ENCODE measurements at regions not wholly inside any gene's neighbourhood (a gene's known extent, or its start where the extent isn't known, plus 50 kb on each side); places are given as distances from the start of the nearest gene placed in this dataset.

DNA sequence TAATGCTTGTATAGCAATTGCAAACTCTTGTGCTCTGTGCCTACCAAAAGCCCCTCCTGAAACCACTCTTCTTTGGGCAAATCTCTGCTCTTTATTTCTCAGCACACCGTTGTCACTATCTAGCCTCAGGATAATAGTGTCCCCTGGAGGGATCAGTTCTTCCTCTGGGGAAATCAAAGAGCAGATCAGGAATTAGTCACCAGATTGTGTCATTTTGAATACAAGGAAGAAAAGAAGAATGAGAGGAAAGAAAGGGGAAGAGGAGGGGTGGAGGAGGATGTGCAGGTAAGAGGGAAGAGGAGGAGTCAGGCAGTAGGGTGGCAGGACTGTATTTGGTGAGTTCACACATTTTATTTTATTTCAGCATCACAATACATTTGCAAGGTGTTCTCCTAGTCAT lies 256.4 kb downstream of the GRIN2B start:
- ChIA-PET CTCF (no interaction called here), POLR2A (no interaction called here)
- H3K4me3 ChIP-seq (ENCODE audit: low read depth, low read length): no peak overlapping the region
- DNase-seq (ENCODE audit: low read depth, low spot score): no peak
- TF ChIP-seq, protein P1, sequence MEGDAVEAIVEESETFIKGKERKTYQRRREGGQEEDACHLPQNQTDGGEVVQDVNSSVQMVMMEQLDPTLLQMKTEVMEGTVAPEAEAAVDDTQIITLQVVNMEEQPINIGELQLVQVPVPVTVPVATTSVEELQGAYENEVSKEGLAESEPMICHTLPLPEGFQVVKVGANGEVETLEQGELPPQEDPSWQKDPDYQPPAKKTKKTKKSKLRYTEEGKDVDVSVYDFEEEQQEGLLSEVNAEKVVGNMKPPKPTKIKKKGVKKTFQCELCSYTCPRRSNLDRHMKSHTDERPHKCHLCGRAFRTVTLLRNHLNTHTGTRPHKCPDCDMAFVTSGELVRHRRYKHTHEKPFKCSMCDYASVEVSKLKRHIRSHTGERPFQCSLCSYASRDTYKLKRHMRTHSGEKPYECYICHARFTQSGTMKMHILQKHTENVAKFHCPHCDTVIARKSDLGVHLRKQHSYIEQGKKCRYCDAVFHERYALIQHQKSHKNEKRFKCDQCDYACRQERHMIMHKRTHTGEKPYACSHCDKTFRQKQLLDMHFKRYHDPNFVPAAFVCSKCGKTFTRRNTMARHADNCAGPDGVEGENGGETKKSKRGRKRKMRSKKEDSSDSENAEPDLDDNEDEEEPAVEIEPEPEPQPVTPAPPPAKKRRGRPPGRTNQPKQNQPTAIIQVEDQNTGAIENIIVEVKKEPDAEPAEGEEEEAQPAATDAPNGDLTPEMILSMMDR (IDR thresholded peaks at IDR 0.05; ENCODE audit: insufficient read depth, low read length, missing control alignments): no peak

DNA sequence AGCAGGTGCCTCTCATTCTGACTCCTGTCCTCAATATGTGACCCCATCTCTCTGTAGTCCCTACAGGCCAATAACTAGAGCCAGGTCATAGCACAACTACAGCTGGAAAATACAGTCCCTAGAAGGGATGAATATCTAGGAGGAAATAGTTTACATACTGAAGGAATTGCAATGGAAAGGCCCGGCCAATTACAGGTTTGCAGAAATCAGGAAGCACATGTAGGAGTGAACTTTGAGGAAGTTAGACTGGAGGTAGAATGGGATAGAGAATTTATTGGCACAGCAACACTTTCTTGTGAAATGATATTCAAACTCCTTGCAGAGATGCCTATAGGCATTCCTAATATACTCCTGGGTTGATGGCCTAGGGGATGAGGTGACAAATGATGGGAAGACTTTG lies 257.3 kb downstream of the GRIN2B start:
- TF ChIP-seq, protein P1 (IDR thresholded peaks at IDR 0.05; ENCODE audit: insufficient read depth, low read length, missing control alignments): no peak
- H3K4me3 ChIP-seq (ENCODE audit: low read depth, low read length): no peak overlapping the region
- DNase-seq (ENCODE audit: low read depth, low spot score): no peak
- CTCF ChIA-PET: no interaction called here
- POLR2A ChIA-PET: no interaction called here

DNA sequence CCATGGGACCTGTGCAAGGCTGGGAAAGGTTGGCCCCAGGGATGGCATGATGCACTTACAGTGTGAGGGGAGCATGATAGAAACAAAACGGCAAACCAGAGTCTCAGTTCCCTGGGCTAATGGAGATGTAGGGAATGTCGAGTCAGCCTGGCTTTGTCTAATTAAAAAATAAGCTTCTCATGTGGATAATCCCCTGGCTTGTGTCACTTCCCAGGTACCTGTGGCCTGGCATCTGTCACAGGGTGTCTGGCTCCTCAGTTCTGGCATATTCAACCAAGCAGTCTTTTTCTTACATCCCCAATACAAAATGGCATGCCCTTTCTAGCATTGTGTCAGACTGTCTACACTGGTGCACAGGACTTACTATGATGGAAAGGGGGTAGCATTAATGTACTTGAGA lies 261.4 kb downstream of the GRIN2B start:
- POLR2A ChIA-PET: no interaction called here
- DNase-seq (ENCODE audit: low read depth, low spot score): no peak
- TF ChIP-seq, protein P1 (IDR thresholded peaks at IDR 0.05; ENCODE audit: insufficient read depth, low read length, missing control alignments): no peak
- no peak overlapping the region for H3K4me3 ChIP-seq (ENCODE audit: low read depth, low read length)
- CTCF ChIA-PET: no interaction called here

DNA sequence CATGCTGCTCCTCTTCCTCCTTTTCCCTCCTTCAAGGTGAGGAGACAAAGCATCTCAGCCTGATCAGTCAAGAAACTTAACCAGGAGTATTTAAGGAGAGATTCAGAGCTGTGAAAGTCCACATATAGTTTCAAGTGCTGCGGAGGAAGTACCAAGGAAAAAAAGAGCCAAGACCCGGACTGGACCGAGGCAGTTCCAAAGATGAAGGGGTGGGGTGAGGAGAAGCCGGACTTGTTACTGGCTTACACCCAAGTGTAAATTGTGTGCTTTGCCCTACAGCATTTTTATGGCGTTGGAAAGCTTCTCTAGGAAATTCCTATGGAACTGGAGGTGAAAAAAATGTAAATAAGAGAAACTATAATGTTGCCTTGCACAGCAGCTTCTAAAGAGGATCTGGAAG lies 263.1 kb downstream of the GRIN2B start:
- TF ChIP-seq, protein P1 (IDR thresholded peaks at IDR 0.05; ENCODE audit: insufficient read depth, low read length, missing control alignments): no peak
- DNase-seq (ENCODE audit: low read depth, low spot score): no peak
- ChIA-PET CTCF (no interaction called here), POLR2A (no interaction called here)
- H3K4me3 ChIP-seq (ENCODE audit: low read depth, low read length): no peak overlapping the region

DNA sequence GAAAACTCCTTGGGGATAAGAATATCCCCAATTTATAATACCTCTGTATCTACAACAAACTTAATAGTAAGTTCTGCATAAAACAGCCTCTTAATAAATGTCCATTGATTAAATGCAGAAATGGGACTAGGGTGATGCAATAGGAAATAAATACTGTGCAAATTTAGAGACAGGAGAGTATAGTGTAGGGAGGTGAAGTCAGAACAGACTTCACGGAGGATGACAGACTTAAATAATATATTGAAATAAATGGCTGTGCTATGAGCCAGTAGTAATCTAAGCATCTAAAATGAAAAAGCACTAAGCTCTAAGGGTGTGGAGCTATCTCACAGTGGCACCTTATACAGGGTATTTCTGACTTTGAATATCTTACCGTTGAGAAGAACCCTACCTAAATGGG lies 265.3 kb downstream of the GRIN2B start:
- no peak overlapping the region for H3K4me3 ChIP-seq (ENCODE audit: low read depth, low read length)
- ChIA-PET CTCF (no interaction called here), POLR2A (no interaction called here)
- no peak for DNase-seq (ENCODE audit: low read depth, low spot score)
- TF ChIP-seq, protein P1 (IDR thresholded peaks at IDR 0.05; ENCODE audit: insufficient read depth, low read length, missing control alignments): no peak

DNA sequence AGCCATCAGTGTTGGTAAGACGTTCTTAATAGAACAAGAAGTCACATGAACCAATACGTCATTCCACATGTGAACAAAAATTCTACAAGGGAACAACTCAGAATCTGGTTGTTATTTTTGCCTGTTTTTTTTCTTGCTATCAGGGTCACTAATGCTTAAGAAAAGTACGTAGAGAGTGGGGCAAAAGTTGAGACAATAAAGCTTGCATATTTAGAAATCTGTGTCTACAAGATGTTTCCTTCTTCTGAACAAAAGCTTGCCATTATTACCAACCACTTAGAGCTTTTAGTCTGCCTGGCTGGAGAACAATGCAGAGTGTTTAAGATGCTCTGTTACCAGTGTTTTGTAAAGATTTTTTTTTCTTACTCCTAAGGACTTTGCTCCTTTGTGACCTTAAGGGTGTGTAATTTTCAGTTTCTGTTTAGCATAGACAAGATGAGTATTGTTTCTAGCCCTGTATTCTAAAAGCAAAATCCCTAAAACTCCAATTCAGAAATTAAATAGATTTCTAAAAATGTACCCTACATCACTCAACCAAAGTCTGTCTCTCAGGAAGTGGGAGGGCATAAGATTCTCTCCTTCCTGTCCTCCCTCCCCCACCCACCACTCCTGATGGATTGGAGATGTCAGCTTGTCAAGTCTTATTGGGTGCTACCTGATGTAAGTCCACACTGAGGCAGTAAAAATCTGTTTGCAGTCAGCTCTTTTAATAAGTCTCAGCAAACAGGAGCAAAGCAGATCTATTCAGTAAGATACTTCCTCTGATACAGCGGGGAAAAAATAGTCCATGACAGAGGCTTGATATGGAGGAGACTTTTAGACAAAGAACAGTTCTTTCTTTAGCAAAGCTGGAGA lies 267.6 kb downstream of the GRIN2B start:
- DNase-seq (ENCODE audit: low read depth, low spot score): no peak

More for the DNA sequence above, 267.6 kb downstream of the GRIN2B start:
- TF ChIP-seq, protein P1 (IDR thresholded peaks at IDR 0.05; ENCODE audit: insufficient read depth, low read length, missing control alignments): no peak
- H3K4me3 ChIP-seq (ENCODE audit: low read depth, low read length): no peak overlapping the region
- POLR2A ChIA-PET: no interaction called here
- CTCF ChIA-PET: no interaction called here
